Panc1 (cell line): ENCODE measurements at regions not wholly inside any gene's neighbourhood (a gene's known extent, or its start where the extent isn't known, plus 50 kb on each side); places are given as distances from the start of the nearest gene placed in this dataset.

Experiments used
- SIN3A ChIP-seq: IDR thresholded peaks from 2 replicates; pipeline ENCODE4 v1.6.1; 2012; ENCODE audit warnings: low read depth, mild to moderate bottlenecking, low read length, moderate library complexity, borderline replicate concordance; ENCODE audit not compliant: insufficient read depth
- TCF7L2 ChIP-seq: IDR thresholded peaks from 2 replicates; pipeline ENCODE4 v1.6.1; 2011; ENCODE audit warnings: mild to moderate bottlenecking, low read depth, low read length, inconsistent platforms
- TF ChIP-seq, protein P1 (sequence below): fragments of 450-650 bp; IDR thresholded peaks from 2 replicates; pipeline ENCODE4 v1.5.1; 2017; ENCODE audit warnings: mild to moderate bottlenecking
- TF ChIP-seq, protein P2 (sequence below), 2 experiments: IDR thresholded peaks; 2 replicates each; pipeline ENCODE4 v1.6.1; 2011 to 2012; ENCODE audit warnings: low read depth in 2 of 2, control low read depth in 1 of 2, low read length in 1 of 2, mild to moderate bottlenecking in 1 of 2, moderate library complexity in 1 of 2; ENCODE audit not compliant: insufficient read depth in 1 of 2

DNA sequence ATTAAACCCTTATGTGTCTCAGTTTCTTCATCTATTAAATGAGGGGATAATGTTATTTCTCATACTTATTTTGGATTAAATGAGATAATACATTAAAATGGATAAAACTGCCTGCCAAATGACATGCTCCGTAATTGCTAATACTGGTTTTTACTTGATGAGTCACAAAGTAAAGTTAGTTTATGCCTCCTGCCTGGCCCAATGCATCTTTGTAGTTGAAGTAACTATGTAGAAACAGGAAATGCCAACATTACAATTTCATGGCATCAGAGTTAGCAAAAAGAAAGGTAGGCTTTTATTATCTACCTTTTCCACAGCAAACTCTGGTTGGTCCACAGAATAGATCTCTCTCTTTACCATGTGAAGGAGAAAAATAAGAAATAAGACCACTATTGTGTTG, 214.5 kb downstream of the TBX15 start:
- TF ChIP-seq, protein P1, sequence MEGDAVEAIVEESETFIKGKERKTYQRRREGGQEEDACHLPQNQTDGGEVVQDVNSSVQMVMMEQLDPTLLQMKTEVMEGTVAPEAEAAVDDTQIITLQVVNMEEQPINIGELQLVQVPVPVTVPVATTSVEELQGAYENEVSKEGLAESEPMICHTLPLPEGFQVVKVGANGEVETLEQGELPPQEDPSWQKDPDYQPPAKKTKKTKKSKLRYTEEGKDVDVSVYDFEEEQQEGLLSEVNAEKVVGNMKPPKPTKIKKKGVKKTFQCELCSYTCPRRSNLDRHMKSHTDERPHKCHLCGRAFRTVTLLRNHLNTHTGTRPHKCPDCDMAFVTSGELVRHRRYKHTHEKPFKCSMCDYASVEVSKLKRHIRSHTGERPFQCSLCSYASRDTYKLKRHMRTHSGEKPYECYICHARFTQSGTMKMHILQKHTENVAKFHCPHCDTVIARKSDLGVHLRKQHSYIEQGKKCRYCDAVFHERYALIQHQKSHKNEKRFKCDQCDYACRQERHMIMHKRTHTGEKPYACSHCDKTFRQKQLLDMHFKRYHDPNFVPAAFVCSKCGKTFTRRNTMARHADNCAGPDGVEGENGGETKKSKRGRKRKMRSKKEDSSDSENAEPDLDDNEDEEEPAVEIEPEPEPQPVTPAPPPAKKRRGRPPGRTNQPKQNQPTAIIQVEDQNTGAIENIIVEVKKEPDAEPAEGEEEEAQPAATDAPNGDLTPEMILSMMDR: no peak
- TF ChIP-seq, protein P2, sequence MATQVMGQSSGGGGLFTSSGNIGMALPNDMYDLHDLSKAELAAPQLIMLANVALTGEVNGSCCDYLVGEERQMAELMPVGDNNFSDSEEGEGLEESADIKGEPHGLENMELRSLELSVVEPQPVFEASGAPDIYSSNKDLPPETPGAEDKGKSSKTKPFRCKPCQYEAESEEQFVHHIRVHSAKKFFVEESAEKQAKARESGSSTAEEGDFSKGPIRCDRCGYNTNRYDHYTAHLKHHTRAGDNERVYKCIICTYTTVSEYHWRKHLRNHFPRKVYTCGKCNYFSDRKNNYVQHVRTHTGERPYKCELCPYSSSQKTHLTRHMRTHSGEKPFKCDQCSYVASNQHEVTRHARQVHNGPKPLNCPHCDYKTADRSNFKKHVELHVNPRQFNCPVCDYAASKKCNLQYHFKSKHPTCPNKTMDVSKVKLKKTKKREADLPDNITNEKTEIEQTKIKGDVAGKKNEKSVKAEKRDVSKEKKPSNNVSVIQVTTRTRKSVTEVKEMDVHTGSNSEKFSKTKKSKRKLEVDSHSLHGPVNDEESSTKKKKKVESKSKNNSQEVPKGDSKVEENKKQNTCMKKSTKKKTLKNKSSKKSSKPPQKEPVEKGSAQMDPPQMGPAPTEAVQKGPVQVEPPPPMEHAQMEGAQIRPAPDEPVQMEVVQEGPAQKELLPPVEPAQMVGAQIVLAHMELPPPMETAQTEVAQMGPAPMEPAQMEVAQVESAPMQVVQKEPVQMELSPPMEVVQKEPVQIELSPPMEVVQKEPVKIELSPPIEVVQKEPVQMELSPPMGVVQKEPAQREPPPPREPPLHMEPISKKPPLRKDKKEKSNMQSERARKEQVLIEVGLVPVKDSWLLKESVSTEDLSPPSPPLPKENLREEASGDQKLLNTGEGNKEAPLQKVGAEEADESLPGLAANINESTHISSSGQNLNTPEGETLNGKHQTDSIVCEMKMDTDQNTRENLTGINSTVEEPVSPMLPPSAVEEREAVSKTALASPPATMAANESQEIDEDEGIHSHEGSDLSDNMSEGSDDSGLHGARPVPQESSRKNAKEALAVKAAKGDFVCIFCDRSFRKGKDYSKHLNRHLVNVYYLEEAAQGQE (IDR thresholded peaks at IDR 0.05; ENCODE audit: insufficient read depth in 1 of 2, low read depth in 2 of 2, low read length in 1 of 2): no peak
- no peak for TF ChIP-seq TCF7L2
- TF ChIP-seq SIN3A: no peak
